Activated CD8-positive, alpha-beta memory T cell treated with anti-CD3 and anti-CD28 coated beads for 24 hours (primary cell): ENCODE measurements at regions not wholly inside any gene's neighbourhood (a gene's known extent, or its start where the extent isn't known, plus 50 kb on each side); places are given as distances from the start of the nearest gene placed in this dataset.
"Not testable (repeated sequence)": the region's sequence is repeated elsewhere in the genome, so short reads cannot be mapped to it uniquely, and the experiment has no call there.

Experiments
- DNase-seq: peaks from one replicate; pipeline ENCODE4 v3.0.0-alpha.2; 2020

DNA sequence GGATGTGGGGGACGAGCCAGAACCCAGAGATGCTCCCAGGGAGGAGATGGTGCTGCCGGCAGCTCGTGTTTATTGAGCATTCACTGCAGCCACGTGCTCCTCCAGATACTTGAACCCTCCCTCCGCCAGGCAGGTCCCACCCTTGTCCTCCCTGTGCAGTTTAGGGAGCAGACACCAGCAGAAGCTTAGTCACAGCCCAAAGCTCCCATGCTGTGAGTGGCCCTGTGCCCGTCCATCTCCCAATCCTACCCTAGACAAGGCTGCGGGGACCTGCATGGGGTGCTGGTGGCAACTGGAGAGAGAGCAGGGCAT is 176.5 kb upstream of the COPS8 start:
- DNase-seq, result no peak

DNA sequence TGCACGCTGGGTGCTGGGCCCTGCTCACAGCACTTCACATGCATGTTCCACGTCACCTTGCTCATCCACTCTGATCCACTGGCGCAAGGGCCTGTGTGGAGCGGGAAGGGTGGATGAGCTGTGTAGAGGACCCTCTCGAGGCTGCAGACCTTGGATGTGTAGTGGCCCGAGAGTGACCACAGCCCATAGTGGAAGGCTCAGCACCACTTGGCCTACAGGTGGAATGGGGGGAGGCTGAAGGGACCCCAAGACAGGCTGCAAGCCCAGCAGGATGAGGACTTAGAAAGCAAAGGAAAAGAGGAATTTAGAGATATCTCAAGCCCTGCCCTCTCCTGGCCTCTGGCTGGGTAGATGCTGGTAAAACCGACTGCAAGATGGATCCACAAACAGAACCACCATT is 175.9 kb upstream of the COPS8 start:
- no peak for DNase-seq

DNA sequence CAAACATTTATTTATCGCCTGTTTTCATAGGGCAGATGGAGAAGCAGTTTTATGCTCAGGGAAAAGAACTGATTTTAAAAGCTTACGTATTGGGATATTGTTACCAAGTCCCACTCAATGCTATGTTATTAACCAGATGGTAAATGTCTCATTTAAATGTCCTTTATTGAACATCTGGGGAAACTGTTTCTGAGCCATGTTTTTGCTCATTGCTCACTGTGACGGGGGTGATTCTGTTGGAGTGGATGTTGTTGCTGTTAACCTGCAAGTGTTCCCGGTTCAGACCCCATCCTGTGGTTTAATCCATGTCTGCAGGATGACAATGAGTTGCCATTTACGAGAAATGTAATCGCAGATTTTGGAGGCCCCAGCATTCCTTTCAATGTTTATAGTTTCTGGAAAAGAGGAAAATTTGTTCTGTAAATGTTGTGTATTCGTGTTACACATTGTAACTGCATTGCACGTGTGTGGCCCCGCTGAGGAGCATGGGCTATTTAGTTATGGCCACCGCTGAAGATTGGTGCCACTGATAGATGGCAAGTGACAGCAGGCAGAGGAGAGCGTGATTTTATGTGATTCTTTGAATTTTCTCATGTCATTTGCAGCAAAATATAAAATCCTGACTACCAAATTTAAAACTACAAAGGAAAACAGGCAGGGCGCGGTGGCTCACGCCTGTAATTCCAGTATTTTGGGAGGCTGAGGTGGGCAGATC is 174.8 kb upstream of the COPS8 start:
- DNase-seq, result no peak

DNA sequence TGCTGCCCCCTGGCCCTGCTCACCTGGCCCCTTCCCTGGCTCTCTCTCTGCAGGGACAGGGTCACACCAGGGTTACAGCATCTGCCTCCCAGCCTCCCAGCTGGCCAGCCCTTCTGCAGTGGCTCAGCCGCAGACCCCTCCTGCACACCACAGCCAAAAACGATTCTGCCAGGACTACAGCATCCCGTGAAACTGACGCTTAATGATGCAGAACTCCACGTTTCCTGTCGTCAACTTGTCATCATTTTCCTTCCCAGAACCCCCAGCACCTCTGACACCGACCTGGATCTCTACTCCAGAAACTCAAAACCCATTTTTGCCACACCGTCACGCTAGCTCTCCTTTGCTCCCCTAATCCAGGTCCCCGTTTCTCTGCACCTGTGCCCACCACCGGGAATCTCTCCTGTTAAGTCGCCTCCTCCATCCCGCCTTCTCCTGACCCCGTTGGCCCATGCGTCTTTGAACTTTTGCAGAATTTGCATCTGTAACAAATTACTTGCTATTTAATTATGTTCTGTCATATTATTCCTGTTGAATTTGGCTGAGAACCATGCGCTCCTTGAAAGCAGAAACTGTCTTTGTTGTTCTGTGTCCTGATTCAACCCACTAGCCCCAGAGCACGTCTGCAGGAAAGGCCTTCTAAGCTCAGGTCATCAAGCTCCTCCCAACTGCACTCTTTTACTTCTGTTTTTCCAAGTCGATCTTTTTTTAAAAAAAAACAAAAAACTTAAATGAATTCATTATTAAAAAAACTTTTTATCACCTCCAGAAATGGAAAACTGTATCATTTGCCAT is 173.2 kb upstream of the COPS8 start:
- no peak for DNase-seq

DNA sequence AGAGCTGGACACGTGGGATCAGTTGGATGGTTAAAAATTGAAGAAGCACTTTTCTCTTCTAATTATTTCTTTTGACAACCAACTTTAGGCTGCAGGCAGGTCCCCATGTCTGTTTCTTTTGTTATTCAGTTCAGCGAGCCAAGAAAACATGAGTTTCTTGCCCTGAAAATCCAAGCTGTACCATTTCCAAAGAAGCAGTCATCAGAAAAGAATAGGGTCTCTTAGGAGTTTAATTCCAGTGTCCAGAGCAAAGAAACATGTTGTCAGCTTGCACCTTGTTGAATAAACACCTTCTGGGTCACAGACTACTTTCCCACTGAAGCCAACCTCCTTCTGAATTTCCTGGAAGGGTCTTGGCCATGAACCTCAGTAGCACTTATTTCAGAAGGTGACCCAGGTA is 170.5 kb upstream of the COPS8 start:
- no peak for DNase-seq

DNA sequence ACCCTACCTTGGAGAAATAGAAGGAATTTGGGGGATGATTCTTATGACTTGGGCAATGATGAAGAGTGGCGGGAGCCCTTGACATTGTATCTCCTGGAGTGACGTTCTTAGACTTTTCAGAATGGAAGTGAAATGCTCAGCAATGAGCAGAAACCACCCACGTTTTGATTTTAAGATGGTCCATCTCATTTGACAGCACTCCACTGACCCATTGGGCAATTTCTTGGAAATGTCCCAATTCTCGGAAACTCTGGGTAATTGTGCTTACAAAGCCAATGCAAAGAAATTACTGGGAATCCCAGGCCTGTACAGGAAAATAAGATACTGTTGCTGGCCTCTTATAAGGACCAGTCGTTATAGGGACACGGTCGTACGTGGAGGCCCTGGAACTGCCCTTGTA is 170.0 kb upstream of the COPS8 start:
- no peak for DNase-seq

DNA sequence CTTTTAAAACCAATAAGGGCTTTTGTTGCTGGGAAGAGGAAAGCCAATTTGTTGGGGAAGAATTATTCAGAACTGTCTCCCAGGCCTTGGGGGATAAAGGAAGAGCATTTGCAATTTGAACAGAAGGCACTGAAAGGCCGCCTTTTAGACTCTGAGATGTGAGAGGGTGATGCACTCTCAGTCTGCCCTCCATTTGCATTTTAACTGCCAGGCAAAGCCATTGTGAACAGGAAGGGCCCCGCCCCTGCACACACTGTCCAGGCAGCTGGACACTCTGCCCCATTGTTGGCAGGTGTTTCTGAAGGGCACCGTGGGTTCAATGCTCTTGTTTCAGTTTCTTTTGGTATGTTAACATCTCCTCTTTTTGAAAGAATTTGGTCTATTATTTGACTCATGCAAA is 169.5 kb upstream of the COPS8 start:
- no peak for DNase-seq

DNA sequence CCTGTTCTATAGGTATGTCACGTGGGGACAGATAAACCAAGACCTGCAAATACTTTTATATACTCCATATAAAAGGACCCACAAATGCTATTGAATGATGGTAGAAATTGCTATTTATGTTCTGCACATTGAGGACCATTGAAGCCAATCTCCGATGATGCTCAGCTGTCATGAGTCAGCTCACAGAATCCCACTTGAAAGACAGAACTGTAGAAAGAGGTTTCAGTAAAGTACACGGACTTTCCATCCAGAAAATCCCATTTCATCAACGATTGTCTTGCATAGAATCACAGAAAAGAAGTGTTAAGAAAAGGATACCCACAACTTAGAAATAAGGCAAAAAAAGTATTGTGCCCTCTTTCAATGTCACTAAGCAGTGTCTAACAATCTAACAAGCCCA is 169.0 kb upstream of the COPS8 start:
- no peak for DNase-seq

DNA sequence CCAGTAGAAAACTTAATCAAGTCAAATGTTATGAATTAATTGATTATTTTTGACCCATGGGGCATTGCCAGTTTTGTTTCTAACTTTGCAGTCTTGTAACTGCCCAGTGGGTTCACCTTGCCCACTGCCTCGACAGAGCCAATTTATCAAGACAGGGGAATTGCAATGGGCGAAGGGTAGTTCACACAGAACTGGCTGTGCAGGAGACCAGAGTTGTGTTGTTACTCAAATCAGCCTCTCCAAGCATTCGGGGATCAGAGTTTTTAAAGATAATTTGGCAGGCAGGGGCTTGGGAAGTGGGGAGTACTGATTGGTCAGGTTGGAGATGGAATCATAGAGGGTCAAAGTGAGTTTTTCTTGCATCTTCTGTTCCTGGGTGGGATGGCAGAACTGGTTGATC is 168.5 kb upstream of the COPS8 start:
- DNase-seq, result no peak

DNA sequence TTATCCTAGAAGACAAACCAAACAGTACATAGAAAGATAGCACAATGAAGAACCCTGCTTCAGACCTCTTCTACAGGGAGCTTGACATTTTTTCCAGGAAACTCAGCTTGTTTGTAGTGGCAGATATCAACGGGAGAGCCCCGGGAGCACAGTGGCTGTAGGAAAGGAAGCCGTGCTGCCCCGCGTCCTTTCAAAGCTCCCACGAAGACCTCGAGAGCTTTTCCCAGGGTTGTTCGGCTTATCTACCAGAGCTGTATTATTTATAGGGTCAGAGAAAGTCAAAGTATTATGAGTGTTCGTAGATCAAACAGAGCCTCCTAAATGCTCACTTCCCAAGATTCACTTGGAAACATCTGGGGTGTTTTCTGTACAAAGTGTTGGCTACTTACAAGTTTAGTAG is 167.1 kb upstream of the COPS8 start:
- no peak for DNase-seq

DNA sequence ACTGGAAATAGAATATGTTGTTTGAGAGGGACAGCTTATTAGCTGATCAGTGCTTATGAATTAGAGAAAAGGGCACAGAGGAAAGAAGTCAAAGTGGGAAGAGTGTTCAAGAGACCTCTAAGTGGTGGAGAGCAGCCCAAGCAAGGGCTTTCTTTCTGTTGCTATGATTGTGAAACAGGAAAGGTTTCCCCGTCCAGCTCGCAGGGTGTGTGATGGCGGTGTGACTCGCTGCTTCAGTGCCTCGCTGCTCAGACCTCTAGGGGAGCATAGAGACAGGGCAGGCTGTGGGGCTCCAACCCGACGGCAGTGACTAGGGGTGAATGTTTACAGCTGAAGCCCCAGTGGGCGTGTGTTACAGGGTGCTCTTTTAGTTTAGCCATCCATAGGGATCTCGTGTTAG is 166.5 kb upstream of the COPS8 start:
- no peak for DNase-seq

DNA sequence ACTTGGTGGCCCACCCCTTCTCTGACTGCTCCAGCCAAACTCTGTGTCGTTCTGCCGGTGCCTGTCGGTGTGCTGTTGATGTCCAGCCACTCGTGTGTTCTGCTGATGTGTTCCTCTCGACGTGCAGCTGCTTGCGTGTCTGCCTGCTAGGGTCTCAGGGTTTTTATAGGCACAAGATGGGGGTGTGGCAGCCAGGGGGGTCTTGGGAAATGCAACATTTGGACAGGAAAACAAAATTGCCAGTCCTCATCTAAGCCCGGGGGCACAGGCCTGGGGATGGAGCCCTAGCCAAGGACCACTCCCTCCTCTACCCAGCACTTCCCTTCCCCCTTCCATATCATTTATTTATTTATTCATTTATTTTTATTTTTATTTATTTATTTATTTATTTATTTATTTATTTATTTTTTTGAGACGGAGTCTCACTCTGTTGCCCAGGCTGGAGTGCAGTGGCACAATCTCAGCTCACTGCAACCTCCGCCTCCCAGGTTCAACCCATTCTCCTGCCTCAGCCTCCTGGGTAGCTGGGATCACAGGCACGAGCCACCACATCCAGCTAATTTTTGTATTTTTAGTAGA is 165.8 kb upstream of the COPS8 start:
- not testable (repeated sequence) for DNase-seq

DNA sequence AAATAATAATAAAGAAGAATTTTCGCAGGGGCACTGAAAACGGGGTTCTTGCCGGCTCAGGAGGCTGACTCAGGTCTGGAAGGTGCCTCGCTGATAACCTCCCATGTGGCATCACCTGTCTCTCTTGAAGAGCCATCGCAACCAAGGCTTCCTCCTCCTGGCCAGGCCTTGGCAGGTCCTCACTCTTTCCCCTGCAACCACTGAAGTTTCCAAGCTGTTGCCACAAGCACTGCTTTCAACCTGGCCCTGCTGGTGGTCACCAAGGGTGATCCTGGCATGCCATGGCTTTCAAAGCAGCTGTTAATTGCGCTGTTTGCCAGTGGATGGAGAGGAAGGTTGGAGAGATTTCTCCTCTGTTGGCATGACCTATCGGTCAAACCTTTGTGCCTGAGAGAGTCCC is 163.6 kb upstream of the COPS8 start:
- DNase-seq, result no peak

DNA sequence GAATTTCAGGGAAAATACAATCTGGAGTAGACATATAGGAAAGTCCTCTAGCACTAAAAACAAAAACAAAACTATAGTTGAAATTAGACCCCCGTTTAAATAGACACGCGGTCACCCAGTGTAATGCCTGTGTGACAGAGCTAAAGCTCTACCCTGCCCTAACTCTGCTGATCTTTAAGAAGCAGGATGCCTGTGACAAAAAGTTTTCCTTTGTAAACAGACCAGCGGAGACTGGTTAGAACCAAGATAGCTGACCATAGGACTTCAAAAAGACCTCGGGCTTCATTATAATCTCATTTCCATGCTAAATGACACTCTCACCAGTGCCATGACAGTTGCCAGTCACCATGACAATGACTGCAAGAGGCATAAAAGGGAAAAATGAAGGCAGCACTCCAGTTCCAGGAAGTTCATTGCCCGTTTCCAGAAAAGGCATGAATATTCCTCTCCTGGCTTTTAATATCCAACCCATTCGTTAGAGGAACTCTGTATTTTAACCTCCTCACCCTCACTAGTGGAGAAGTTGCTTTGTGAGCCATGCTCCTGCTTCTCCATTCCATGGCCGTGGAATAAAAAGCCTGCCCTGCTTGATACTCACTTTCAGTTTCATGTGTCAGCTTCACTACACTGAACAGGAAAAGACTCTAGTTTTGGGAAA is 157.2 kb upstream of the COPS8 start:
- DNase-seq, result no peak

DNA sequence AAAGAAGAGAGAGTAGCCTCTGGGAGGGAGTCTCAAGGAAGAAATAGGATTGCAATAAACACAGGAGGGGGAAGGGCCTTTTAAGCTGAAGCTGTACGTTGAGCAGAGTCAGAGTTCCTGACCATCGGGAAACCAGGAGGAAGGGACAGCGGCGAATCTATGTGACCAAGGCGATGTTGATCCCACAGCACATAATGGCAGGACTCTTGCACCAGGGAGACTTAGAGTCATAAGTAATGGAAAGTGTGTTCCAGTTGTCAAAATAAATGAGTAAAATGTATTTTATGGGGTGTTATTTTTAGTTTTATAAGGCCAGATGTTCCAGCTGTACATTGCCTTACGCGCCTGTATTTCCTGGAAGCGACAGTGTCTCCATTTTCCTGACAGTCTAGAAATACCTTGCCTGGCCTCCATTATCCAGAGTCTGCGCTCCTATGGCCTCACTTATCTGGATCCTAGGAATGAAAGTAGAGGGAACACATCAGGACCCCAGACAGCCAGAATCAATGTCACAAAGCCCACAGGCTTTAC is 152.8 kb upstream of the COPS8 start:
- peak; percentile 1 for DNase-seq

DNA sequence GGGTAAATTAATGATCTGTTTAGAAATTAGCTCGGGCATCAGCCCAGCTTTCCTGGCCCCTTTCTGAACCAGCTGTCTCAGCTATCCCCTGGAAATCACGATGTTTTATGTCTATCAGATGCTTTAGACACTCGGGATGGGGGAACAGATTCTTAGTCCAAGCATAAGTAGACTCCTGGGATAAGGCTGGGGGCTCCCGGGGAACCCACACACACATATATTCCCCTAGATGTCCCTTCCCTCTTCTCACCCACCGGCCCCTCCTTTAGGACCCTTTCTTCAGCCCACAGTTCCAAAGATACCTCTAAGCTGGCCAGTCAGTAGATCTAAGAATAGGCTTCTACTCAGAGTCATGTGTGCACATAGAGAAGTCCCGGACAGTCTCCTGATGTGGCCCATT is 151.5 kb upstream of the COPS8 start:
- no peak for DNase-seq

DNA sequence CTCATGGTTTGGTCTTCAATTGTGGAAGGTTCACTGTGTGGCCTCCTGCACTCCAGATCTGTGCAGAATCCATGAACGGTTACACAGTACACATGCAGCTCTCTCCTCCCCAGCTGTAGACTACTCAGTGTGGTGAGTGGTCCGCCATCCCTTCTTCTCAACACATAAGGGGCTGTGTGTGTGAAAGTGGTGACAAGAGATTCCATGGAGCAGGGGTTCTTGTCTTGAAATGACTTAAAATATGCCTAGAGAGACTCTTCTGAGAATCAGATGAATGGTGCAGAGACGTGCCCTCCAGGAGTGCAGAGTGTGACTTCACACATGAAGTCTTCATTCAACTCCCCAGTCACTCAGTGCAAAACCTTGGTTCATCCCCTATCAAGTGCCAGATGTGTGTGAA is 151.0 kb upstream of the COPS8 start:
- DNase-seq, result no peak

DNA sequence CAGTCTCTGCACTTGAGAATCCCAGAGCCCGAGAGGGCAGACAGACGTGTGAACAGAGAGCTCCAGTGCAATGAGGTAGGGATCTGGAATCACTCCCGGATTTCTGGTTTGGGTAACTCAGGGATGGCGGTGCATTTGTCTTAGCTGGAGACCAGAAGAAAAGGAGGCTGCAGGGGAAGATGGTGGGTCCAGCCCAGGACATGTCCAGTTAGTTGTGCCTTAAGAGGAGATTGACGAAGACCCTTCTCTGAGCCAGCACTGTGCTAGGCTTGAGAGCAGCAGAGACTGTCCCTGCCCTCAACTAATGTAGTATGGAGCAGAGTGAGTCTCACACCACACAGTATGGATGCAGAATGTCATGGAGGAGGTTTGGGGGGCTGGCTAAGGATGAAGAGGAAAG is 150.6 kb upstream of the COPS8 start:
- DNase-seq, result no peak

DNA sequence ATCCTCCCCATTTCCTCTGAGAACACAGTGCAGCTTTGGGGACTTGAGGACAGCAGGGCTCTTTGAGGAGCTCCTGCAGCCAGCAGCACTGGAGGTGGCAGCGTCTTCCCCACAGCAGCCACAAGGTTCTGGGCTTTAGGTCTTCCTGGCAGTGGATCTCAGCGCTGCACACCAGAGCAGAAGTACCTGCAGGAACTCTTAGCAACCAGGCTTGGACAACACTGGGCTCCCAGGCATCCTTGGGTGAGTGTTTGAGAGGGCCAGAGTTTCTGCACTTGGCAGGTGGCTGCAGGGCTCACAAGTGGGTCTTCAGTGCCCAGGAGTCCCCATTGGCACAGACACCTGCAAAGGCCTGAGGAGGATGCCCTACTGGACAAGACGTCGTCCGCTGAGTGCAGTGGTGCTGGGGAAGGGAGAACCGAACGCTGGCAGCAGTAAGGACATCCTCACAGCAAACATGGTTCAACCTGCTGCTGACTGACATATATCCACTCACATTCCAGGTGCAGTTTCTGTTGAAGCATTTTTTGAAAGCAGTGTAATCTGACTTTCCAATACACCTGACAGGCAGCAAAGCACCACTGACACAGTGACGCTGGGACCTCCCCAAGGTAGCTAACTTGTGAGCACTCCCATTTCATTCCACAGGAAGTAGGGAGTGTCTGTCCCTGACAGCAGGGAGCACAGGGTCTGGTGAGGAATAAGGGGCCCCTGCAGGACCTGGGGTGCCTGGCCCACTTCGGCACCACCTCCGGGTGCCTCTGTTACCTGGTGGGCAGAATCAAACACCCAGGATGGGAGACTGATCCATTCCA is 149.9 kb upstream of the COPS8 start:
- DNase-seq, result no peak

DNA sequence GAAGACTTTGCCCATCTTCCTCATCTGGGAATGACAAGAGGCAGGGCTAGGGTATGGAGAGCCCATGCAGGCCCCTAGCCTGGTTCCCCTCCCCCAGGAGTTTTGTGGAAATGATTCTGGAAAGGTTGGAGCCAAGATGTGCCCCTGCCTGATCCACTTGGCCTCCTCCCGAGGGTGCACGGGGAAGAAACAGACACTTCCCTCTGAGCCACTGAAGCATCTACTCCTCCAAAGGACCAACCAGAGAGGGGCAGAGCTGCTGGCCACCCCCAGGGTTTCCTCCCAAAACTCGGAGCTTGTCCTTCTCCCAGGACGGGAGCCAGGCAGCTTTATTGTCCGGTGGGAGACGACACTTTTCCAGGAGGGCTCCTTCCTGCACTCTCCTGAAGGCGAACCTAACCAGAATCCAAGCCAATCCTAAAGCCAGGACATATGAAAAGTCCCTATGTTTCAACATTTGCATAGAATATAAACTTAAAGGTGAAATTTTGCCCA is 149.2 kb upstream of the COPS8 start:
- no peak for DNase-seq

DNA sequence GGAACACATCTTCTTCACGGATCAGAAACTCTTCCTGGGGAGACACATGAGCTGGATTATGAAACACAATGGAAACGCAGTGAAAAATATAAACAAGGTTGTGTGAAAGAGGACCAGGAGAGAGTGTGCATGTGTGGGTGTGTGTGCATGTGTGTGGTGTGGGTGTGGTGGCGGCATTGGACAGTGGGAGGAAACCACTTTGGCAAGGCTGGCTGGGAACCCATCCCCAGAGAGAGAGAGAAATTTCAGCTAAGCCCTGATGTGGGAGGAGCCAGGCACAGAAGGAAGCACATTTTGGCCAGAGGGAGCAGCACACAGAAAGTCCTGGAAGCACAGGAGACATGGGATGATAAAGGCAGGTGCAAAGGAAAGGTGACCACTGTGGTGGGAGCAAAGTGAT is 147.6 kb upstream of the COPS8 start:
- DNase-seq, result no peak

DNA sequence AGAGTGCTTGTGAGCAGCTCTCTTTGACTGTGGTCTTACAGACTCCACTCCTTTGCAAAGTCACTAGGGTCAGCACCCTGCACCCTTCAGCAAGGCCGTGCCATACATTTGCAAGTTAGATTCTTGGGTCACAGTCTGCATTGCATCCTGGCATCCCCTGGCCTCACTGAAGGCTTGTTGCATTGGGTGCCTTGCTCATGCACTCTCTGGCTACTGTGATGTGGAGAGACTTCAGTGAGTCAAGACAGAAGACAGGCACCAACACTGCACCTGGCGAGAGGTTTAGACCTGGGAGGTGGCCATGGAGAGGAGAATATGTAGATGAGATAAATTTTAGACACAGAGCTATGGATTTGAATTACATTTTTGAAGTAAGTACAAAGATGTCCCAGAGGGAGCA is 146.4 kb upstream of the COPS8 start:
- no peak for DNase-seq
